Right lobe of liver (tissue), 4 donors: ENCODE measurements at regions not wholly inside any gene's neighbourhood (a gene's known extent, or its start where the extent isn't known, plus 50 kb on each side); places are given as distances from the start of the nearest gene placed in this dataset.

ENCODE experiments used
- CTCF ChIP-seq, 4 donors: fragments of 200-600 bp in 3 of 4; fragments of 450-650 bp in 1 of 4; IDR thresholded peaks; one replicate each; pipeline versions ENCODE4 v1.5.1 to v1.8.0; 2016 to 2022; ENCODE audit warnings: antibody characterized with exemption in 4 of 4, mild to moderate bottlenecking in 2 of 4
- POLR2A ChIP-seq: fragments of 450-650 bp; IDR thresholded peaks from one replicate; pipeline ENCODE4 v1.6.1; 2017; ENCODE audit warnings: antibody characterized with exemption, mild to moderate bottlenecking
- donor health status: DM: no; HTN: no; CAD: no.
- donor health status: DM: no; HTN: no; CAD: no.
- donor health status: DM: no; HTN: yes; CAD: no.

GRCh38 chr4:148800940-148801339 is 358.7 kb upstream of the NR3C2 start:
- TF ChIP-seq CTCF (IDR thresholded peaks at IDR 0.05) (no peak), POLR2A (no peak)
